GM12878 (cell line): ENCODE measurements at regions not wholly inside any gene's neighbourhood (a gene's known extent, or its start where the extent isn't known, plus 50 kb on each side); places are given as distances from the start of the nearest gene placed in this dataset.

Experiments used
- ATF3 ChIP-seq: IDR thresholded peaks from 2 replicates; pipeline ENCODE4 v1.6.1; 2011; ENCODE audit warnings: low read depth, mild to moderate bottlenecking, low read length, moderate library complexity, borderline replicate concordance; ENCODE audit errors: extremely low read depth
- CTCF ChIP-seq, 3 experiments: IDR thresholded peaks in 2 of 3; conservative IDR thresholded peaks in 1 of 3; 2 replicates each; pipeline ENCODE4 v1.5.1; 2011; ENCODE audit warnings: low read depth in 3 of 3, low read length in 3 of 3, mild to moderate bottlenecking in 3 of 3, control low read depth in 2 of 3, moderate library complexity in 2 of 3, inconsistent platforms in 1 of 3, mixed read lengths in 1 of 3; ENCODE audit not compliant: control insufficient read depth in 2 of 3, insufficient read depth in 1 of 3; ENCODE audit errors: extremely low read depth in 1 of 3
- DPF2 ChIP-seq: fragments of 450-650 bp; IDR thresholded peaks from 2 replicates; pipeline ENCODE4 v1.6.1; 2017; ENCODE audit warnings: mild to moderate bottlenecking
- GABPA ChIP-seq: IDR thresholded peaks from 2 replicates; pipeline ENCODE4 v1.6.1; 2014; ENCODE audit warnings: antibody characterized with exemption, low read depth, mild to moderate bottlenecking, inconsistent platforms
- HDAC6 ChIP-seq: fragments of 200-600 bp; sonication (generic); IDR thresholded peaks from one replicate; pipeline ENCODE4 v1.8.0; 2017; ENCODE audit warnings: antibody characterized with exemption; ENCODE audit not compliant: unreplicated experiment
- MAX ChIP-seq: IDR thresholded peaks from 2 replicates; pipeline ENCODE4 v1.6.1; 2012; ENCODE audit warnings: low read depth, low read length, improper control_type of control experiment
- NR2F1 ChIP-seq: fragments of 450-650 bp; conservative IDR thresholded peaks from 2 replicates; pipeline ENCODE4 v1.6.1; 2017; ENCODE audit warnings: mild to moderate bottlenecking
- POLR2A ChIP-seq: IDR thresholded peaks from 2 replicates; pipeline ENCODE4 v1.6.1; 2011; ENCODE audit warnings: low read depth, mild to moderate bottlenecking, low read length
- RAD51 ChIP-seq: fragments of 450-650 bp; IDR thresholded peaks from 2 replicates; pipeline ENCODE4 v1.6.1; 2016; ENCODE audit warnings: moderate library complexity, mild to moderate bottlenecking, inconsistent platforms
- SIN3A ChIP-seq: IDR thresholded peaks from 2 replicates; pipeline ENCODE4 v1.6.1; 2012; ENCODE audit warnings: low read depth, low read length, improper control_type of control experiment
- ZBTB33 ChIP-seq: fragments of 450-650 bp; IDR thresholded peaks from 2 replicates; pipeline ENCODE4 v1.6.1; 2017; ENCODE audit warnings: mild to moderate bottlenecking
- ZBTB40 ChIP-seq: fragments of 450-650 bp; IDR thresholded peaks from 2 replicates; pipeline ENCODE4 v1.6.1; 2016; ENCODE audit warnings: mild to moderate bottlenecking, moderate library complexity, borderline replicate concordance

GRCh38 chr5:145466533-145466932, 368.6 kb downstream of the PRELID2 start:
- TF ChIP-seq NR2F1 (no peak), ATF3 (no peak), CTCF (IDR thresholded peaks at IDR 0.05 in 2 of 3, conservative IDR thresholded peaks at IDR 0.05 in 1 of 3; ENCODE audit: control insufficient read depth in 2 of 3, extremely low read depth in 1 of 3, insufficient read depth in 1 of 3, low read depth in 3 of 3, low read length in 3 of 3) (no peak), GABPA (no peak), SIN3A (no peak), ZBTB33 (no peak), RAD51 (no peak), ZBTB40 (no peak), POLR2A (no peak), HDAC6 (no peak), DPF2 (no peak), MAX (no peak)
